Thyroid gland (tissue), 4 donors: ENCODE measurements at regions not wholly inside any gene's neighbourhood (a gene's known extent, or its start where the extent isn't known, plus 50 kb on each side); places are given as distances from the start of the nearest gene placed in this dataset.

Source experiments
- DNase-seq, 2 donors: peaks; one replicate each; pipeline ENCODE4 v3.0.0-alpha.2; 2019
- H3K27ac ChIP-seq, 3 donors: fragments of 200-600 bp; sonication (generic); 1 replicate in 2 of 3; 2 replicates in 1 of 3; pipeline ENCODE4 v1.5.1; 2016 to 2019; ENCODE audit warnings: mild to moderate bottlenecking in 1 of 3, moderate library complexity in 1 of 3
- H3K27me3 ChIP-seq: fragments of 200-600 bp; sonication (generic); one replicate; pipeline ENCODE4 v1.5.1; 2019
- H3K36me3 ChIP-seq, 2 donors: fragments of 200-600 bp; sonication (generic); one replicate each; pipeline ENCODE4 v1.5.1; 2016 to 2019
- H3K4me1 ChIP-seq, 2 donors: fragments of 200-600 bp; sonication (generic); one replicate each; pipeline ENCODE4 v1.5.1; 2017 to 2019
- H3K4me3 ChIP-seq, 3 donors: fragments of 200-600 bp; sonication (generic); replicated peaks in 1 of 3; 1 replicate in 2 of 3; 2 replicates in 1 of 3; pipeline ENCODE4 v1.5.1; 2016; ENCODE audit warnings: mild to moderate bottlenecking in 1 of 3
- H3K9me3 ChIP-seq: fragments of 200-600 bp; sonication (generic); one replicate; pipeline ENCODE4 v1.5.1; 2017
- POLR2A ChIP-seq, 2 donors: fragments of 450-650 bp; IDR thresholded peaks; one replicate each; pipeline ENCODE4 v1.6.1; 2017; ENCODE audit warnings: antibody characterized with exemption in 2 of 2, mild to moderate bottlenecking in 2 of 2, moderate library complexity in 1 of 2
- WGBS, 2 donors: methylation state at CpG; one replicate each; pipeline ENCODE4 v1.1.5; 2017; 5-methylcytosine and 5-hydroxymethylcytosine counted together
- intact Hi-C: fragments of 100-400 bp; cut with DNase I; formaldehyde crosslinking; loops from one replicate; pipeline ENCODE4 v1.15.1; 2023
- TF ChIP-seq, protein P1 (sequence below), 6 experiments: fragments of 200-600 bp in 3 of 6; fragments of 450-650 bp in 3 of 6; sonication (generic) in 3 of 6; IDR thresholded peaks; one replicate each; pipeline ENCODE4 v1.5.1; 2016 to 2019; ENCODE audit warnings: antibody characterized with exemption in 6 of 6, mild to moderate bottlenecking in 2 of 6, inconsistent platforms in 1 of 6, moderate library complexity in 1 of 6

DNA sequence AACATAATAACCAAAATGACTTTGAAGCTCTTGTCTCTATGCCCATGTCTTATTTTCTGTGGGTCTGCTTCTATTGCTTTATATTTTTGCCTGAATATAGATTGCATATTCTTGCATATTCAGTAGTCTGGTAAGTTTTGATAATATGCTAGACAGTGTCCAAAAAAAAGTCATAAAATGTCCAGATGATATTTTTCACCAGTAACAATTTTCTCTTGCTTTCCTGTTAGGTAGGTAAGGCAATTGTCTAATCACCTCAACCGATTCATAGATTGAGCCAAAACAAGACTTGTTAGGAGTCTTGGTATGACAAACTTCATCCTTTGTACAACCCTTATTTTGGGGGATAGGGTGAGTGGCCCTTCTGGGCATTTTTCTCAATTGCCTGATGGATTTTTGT, 277.0 kb upstream of the NRP1 start:
- no peak for TF ChIP-seq POLR2A (IDR thresholded peaks at IDR 0.05)
- TF ChIP-seq, protein P1, sequence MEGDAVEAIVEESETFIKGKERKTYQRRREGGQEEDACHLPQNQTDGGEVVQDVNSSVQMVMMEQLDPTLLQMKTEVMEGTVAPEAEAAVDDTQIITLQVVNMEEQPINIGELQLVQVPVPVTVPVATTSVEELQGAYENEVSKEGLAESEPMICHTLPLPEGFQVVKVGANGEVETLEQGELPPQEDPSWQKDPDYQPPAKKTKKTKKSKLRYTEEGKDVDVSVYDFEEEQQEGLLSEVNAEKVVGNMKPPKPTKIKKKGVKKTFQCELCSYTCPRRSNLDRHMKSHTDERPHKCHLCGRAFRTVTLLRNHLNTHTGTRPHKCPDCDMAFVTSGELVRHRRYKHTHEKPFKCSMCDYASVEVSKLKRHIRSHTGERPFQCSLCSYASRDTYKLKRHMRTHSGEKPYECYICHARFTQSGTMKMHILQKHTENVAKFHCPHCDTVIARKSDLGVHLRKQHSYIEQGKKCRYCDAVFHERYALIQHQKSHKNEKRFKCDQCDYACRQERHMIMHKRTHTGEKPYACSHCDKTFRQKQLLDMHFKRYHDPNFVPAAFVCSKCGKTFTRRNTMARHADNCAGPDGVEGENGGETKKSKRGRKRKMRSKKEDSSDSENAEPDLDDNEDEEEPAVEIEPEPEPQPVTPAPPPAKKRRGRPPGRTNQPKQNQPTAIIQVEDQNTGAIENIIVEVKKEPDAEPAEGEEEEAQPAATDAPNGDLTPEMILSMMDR (IDR thresholded peaks at IDR 0.05) = no peak
- H3K27ac ChIP-seq = no peak overlapping the region
- no peaks in the 10 kb centered on the region for H3K36me3 ChIP-seq
- WGBS, 2 donors = 96 to 100% methylated on average over 1 of the region's 1 CpG
- no peak overlapping the region for H3K4me3 ChIP-seq
- no peaks in the 10 kb centered on the region for H3K4me1 ChIP-seq
- intact Hi-C loops = no loop called here
- no peaks in the 10 kb centered on the region for H3K9me3 ChIP-seq
- DNase-seq = no peak
- no peaks in the 10 kb centered on the region for H3K27me3 ChIP-seq

DNA sequence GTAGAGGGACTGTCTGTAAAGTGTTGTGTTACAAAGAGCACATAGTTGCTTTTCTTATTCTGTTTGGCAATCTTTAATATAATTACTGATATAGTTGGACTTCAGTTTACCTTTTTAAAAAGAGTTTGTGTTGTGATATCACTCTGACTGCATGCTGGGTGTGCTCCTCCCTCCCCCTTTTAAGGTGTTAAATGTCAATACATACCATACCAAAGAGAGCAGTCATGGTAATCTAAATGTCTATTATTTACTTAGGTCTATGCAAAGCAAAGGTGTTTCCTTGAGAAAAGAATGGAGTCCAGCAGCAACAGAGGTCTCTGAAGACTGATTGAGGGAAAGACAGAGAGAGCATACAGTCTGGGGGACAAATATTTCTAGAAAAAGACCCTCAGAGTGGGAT, 275.1 kb upstream of the NRP1 start:
- no peaks in the 10 kb centered on the region for H3K9me3 ChIP-seq
- H3K4me3 ChIP-seq = no peak overlapping the region
- no peak for DNase-seq
- no peaks in the 10 kb centered on the region for H3K4me1 ChIP-seq
- no peak overlapping the region for H3K27ac ChIP-seq
- no peaks in the 10 kb centered on the region for H3K36me3 ChIP-seq
- intact Hi-C loops = no loop called here
- TF ChIP-seq, protein P1 (IDR thresholded peaks at IDR 0.05) = no peak
- no peaks in the 10 kb centered on the region for H3K27me3 ChIP-seq

DNA sequence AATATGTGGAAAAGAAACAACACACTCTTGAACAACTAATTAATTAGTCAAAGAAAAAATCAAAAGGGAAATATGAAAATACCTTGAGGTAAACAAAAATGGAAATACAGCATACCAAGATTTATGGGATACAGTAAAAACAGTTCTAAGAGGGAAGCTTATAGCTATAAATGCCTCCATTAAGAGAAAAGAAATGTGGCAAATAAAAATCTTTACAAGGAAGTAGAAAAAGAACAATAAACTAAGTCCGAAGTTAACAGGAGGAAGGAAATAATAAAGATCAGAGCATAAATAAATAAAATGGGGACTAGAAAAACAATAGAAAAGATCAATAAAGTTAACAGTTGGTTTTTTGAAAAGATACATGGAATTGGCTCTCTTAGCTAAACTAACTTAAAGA, 267.8 kb upstream of the NRP1 start:
- Histone ChIP-seq H3K36me3 (no peaks in the 10 kb centered on the region), H3K27ac (no peak overlapping the region), H3K27me3 (no peaks in the 10 kb centered on the region), H3K9me3 (no peaks in the 10 kb centered on the region), H3K4me1 (no peaks in the 10 kb centered on the region), H3K4me3 (no peak overlapping the region)
- DNase-seq = no peak
- TF ChIP-seq, protein P1 (IDR thresholded peaks at IDR 0.05) = no peak
- no peak for TF ChIP-seq POLR2A (IDR thresholded peaks at IDR 0.05)
- 73 to 75% methylated on average over 1 of the region's 1 CpG for WGBS, 2 donors
- intact Hi-C loops = no loop called here

DNA sequence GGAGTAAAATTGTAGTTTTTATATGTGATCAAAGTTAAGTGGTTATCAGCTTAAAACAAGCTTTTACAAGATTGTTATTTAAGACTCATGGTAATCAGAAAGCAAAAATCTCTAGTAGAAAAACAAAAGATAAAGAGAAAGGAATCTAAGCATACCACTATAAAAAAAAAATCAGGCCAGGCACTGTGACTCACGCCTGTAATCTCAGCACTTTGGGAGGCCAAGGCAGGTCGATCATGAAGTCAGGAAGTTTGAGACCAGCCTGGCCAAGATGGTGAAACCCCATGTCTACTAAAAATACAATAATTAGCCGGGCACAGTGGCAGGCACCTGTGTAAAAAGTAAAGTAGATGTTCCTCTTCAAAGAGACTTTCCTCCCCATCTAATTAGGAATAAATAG, 265.9 kb upstream of the NRP1 start:
- no peaks in the 10 kb centered on the region for H3K9me3 ChIP-seq
- no peak for DNase-seq
- no peaks in the 10 kb centered on the region for H3K36me3 ChIP-seq
- intact Hi-C loops = no loop called here
- H3K4me3 ChIP-seq = no peak overlapping the region
- TF ChIP-seq, protein P1 (IDR thresholded peaks at IDR 0.05) = no peak
- no peak for TF ChIP-seq POLR2A (IDR thresholded peaks at IDR 0.05)
- WGBS, 2 donors = 72 to 73% methylated on average over 3 of the region's 3 CpGs
- no peaks in the 10 kb centered on the region for H3K4me1 ChIP-seq
- no peaks in the 10 kb centered on the region for H3K27me3 ChIP-seq
- H3K27ac ChIP-seq = no peak overlapping the region

DNA sequence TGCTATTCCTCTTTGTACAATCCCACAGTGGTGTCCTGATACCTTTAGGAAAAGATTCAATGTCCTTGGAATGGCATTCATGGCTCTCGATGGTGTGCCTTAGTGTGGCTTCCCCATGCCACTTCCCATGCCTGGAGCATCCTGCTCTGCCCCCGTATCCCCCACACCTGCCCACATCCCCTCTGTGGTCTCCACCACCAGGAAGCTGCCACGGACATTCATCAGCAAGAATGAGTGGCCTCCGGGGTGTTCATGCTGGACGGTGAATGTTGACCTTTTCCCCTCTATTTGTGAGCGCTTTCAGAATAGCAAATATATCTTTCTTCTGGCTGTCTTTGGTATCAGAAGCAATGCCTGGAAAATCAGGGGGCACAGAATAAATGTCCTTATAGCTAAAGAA, 262.0 kb upstream of the NRP1 start:
- TF ChIP-seq, protein P1 (IDR thresholded peaks at IDR 0.05) = no peak
- TF ChIP-seq POLR2A (IDR thresholded peaks at IDR 0.05) = no peak
- Histone ChIP-seq H3K4me3 (no peak overlapping the region), H3K36me3 (no peaks in the 10 kb centered on the region), H3K4me1 (no peaks in the 10 kb centered on the region), H3K9me3 (no peaks in the 10 kb centered on the region), H3K27ac (no peak overlapping the region), H3K27me3 (no peaks in the 10 kb centered on the region)
- intact Hi-C loops = no loop called here
- no peak for DNase-seq
- WGBS, 2 donors = 67 to 79% methylated on average over 6 of the region's 6 CpGs
